ENCODE measurements at regions not wholly inside any gene's neighbourhood (a gene's known extent, or its start where the extent isn't known, plus 50 kb on each side); places are given as distances from the start of the nearest gene placed in this dataset.

- no peak for TF ChIP-seq CTCF (IDR thresholded peaks at IDR 0.05 in 8 of 11, conservative IDR thresholded peaks at IDR 0.05 in 3 of 11)
- TF ChIP-seq POLR2AphosphoS5 (IDR thresholded peaks at IDR 0.05), result no peak
- TF ChIP-seq POLR2A (IDR thresholded peaks at IDR 0.05), result no peak
Observed at GRCh38 chr18:45557779-45558178, 57.5 kb upstream of the SLC14A2 start.
